ENCODE measurements at regions not wholly inside any gene's neighbourhood (a gene's known extent, or its start where the extent isn't known, plus 50 kb on each side); places are given as distances from the start of the nearest gene placed in this dataset.

- Histone ChIP-seq H2AK5ac (ENCODE audit: low read depth, low read length) (no peak overlapping the region), H3K27me3 (replicated peaks in 1 of 4; ENCODE audit: control insufficient read depth in 3 of 4, extremely low read depth in 1 of 4, insufficient read depth in 3 of 4, low read length in 3 of 4) (no peaks in the 10 kb centered on the region; a peak in 1 of 7 replicates), H3K4me2 (ENCODE audit: insufficient read depth in 1 of 2, low read depth in 2 of 2, low read length in 2 of 2) (no peak overlapping the region), H3K4me1 (replicated peaks in 1 of 4; ENCODE audit: control insufficient read depth in 3 of 4, insufficient read depth in 4 of 4, low read length in 3 of 4) (peaks cover 0 to 7% (median under 1%) of the 10 kb centered on the region in 4 experiments; a peak in 1 of 7 replicates), H3K36me3 (ENCODE audit: control insufficient read depth in 2 of 4, insufficient read depth in 4 of 4, low read length in 3 of 4) (no peaks in the 10 kb centered on the region), H3K56ac (replicated peaks; ENCODE audit: insufficient read length, low read depth, low read length) (no peak overlapping the region), H3K79me1 (ENCODE audit: low read depth, low read length) (no peaks in the 10 kb centered on the region; the same call in 1 of the 2 replicates), H3K23me2 (ENCODE audit: low read depth, low read length) (no peaks in the 10 kb centered on the region), H2AFZ (ENCODE audit: low read length) (no peak overlapping the region), H4K5ac (ENCODE audit: insufficient read length, low read depth, low read length) (no peak overlapping the region), H3K4ac (replicated peaks; ENCODE audit: insufficient read length, low read depth, low read length) (no peak overlapping the region), H4K20me1 (replicated peaks in 1 of 2; ENCODE audit: control insufficient read depth in 1 of 2, insufficient read depth in 2 of 2, low read length in 2 of 2) (no peaks in the 10 kb centered on the region), H2BK20ac (ENCODE audit: low read length) (no peak overlapping the region), H4K91ac (replicated peaks; ENCODE audit: insufficient read length, low read length) (no peak overlapping the region), H2BK12ac (ENCODE audit: low read depth, low read length) (no peak overlapping the region), H2BK5ac (ENCODE audit: low read depth, low read length) (no peak overlapping the region), H3K4me3 (ENCODE audit: extremely low read depth in 1 of 4, insufficient read depth in 2 of 4, low read depth in 3 of 4, low read length in 4 of 4) (no peak overlapping the region), H3K27ac (ENCODE audit: low read depth, low read length) (no peak overlapping the region), H2BK15ac (ENCODE audit: low read length) (no peak overlapping the region), H3K79me2 (ENCODE audit: control insufficient read depth in 1 of 2, insufficient read depth in 2 of 2, low read length in 2 of 2) (no peaks in the 10 kb centered on the region), H3K9me3 (ENCODE audit: insufficient read depth in 2 of 2, low read depth in 1 of 2, low read length in 1 of 2) (0 out of 4 replicates have a peak, but pooled peaks cover 0 to 3% of the 10 kb centered on the region in 2 experiments), H3K14ac (ENCODE audit: insufficient read length) (no peak overlapping the region), H3K18ac (ENCODE audit: extremely low read depth, low read length) (no peak overlapping the region), H2BK120ac (replicated peaks; ENCODE audit: low read depth, low read length) (no peak overlapping the region), H3K23ac (ENCODE audit: insufficient read length) (no peak overlapping the region), H4K8ac (ENCODE audit: extremely low read depth, insufficient read depth, low read length) (no peak overlapping the region), H3K9ac (replicated peaks in 1 of 4; ENCODE audit: extremely low read depth in 1 of 4, low read depth in 3 of 4, low read length in 3 of 4) (no peak overlapping the region)
- FAIRE-seq (no peak), DNase-seq (ENCODE audit: low read depth in 1 of 2, low spot score in 2 of 2) (no peak)
- ChIA-PET POLR2A (ENCODE audit: partially characterized antibody) (no interaction called here), CTCF (ENCODE audit: partially characterized antibody) (interaction anchor here (0.5 kb wide), 1 partner anchor 1425 kb away, joined by 5 read pairs; no protein-coding TSS in a partner anchor)
- TF ChIP-seq PHF8 (conservative IDR thresholded peaks at IDR 0.05; ENCODE audit: low read depth, low read length) (no peak), ASH2L (IDR thresholded peaks at IDR 0.05; ENCODE audit: low read length) (no peak), SUZ12 (IDR thresholded peaks at IDR 0.05; ENCODE audit: low read length) (no peak), USF2 (IDR thresholded peaks at IDR 0.05; ENCODE audit: low read length) (no peak), TEAD4 (IDR thresholded peaks at IDR 0.05; ENCODE audit: low read depth, low read length) (no peak), NANOG (IDR thresholded peaks at IDR 0.05; ENCODE audit: insufficient read depth, low read depth, low read length, poor library complexity, severe bottlenecking) (no peak), EGR1 (IDR thresholded peaks at IDR 0.05; ENCODE audit: borderline replicate concordance, low read depth, low read length) (no peak), TCF12 (IDR thresholded peaks at IDR 0.05; ENCODE audit: low read depth, low read length) (no peak), RAD21 (IDR thresholded peaks at IDR 0.05 in 1 of 2, conservative IDR thresholded peaks at IDR 0.05 in 1 of 2; ENCODE audit: low read depth in 2 of 2, low read length in 2 of 2) (no peak), CHD2 (IDR thresholded peaks at IDR 0.05; ENCODE audit: low read length) (no peak), SIRT6 (IDR thresholded peaks at IDR 0.05; ENCODE audit: low read length) (no peak), GABPA (IDR thresholded peaks at IDR 0.05; ENCODE audit: borderline replicate concordance, insufficient read depth, low read length) (no peak), TAF7 (optimal IDR thresholded peaks at IDR 0.05; ENCODE audit: borderline replicate concordance, low read depth, low read length) (no peak)
- 95% methylated on average over 4 of the region's 4 CpGs; no CpG with 5 or more reads in 1 of the 2 experiments for WGBS, 2 experiments (ENCODE audit: extremely low coverage in 1 of 2, insufficient coverage in 1 of 2, insufficient read length in 1 of 2, insufficient replicate concordance in 2 of 2, low coverage in 1 of 2, low lambda C conversion rate in 2 of 2, missing lambda C conversion rate in 1 of 2)
Observed at GRCh38 chr15:29517829-29518228, 248.2 kb upstream of the NSMCE3 start.

Data from H1 (cell line).